IMR-90 (cell line): ENCODE measurements at regions not wholly inside any gene's neighbourhood (a gene's known extent, or its start where the extent isn't known, plus 50 kb on each side); places are given as distances from the start of the nearest gene placed in this dataset.

Source experiments
- ATAC-seq: fragments of 200-7000 bp; cut with Tn5 transposase; 2 replicates; pipeline ENCODE4 v1.9.1; 2020; ENCODE audit warnings: low read depth, mild to moderate bottlenecking, moderate library complexity
- BruUV-seq: library from RNA; stranded (reverse); fragments of 400-500 nt; replicated peaks from 2 replicates; lab custom pipeline; 2021; lab: Mats Ljungman, UMichigan
- CTCF ChIA-PET: fragments of 300-600 bp; formaldehyde crosslinking; extraction: SDS; loops from one replicate; lab custom pipeline; 2021; ENCODE audit warnings: antibody characterized with exemption; lab: Yijun Ruan, JAX
- POLR2A ChIA-PET: fragments of 300-600 bp; sonication (Branson Sonifier 250); formaldehyde crosslinking; loops from one replicate; lab custom pipeline; 2022; ENCODE audit warnings: antibody characterized with exemption; ENCODE audit not compliant: unreplicated experiment; lab: Charles Lee
- DNase-seq: peaks from one replicate; pipeline ENCODE4 v3.0.0; 2013
- H2AFZ ChIP-seq: replicated peaks from 2 replicates; pipeline ENCODE3; 2013; ENCODE audit warnings: low read length, mild to moderate bottlenecking; ENCODE audit not compliant: poor library complexity
- H2AK5ac ChIP-seq: 2 replicates; pipeline ENCODE4 v1.6.1; 2013; ENCODE audit warnings: low read depth, low read length, inconsistent platforms
- H2AK9ac ChIP-seq: replicated peaks from 2 replicates; pipeline ENCODE3; 2013; ENCODE audit warnings: mild to moderate bottlenecking, low read depth, low read length, moderate library complexity; ENCODE audit not compliant: poor library complexity
- H2BK120ac ChIP-seq: 2 replicates; pipeline ENCODE4 v1.6.1; 2013; ENCODE audit warnings: low read depth, low read length, inconsistent platforms
- H2BK15ac ChIP-seq: 3 replicates; pipeline ENCODE4 v1.6.1; 2013; ENCODE audit warnings: low read depth, low read length, inconsistent platforms
- H2BK20ac ChIP-seq: 2 replicates; pipeline ENCODE4 v1.6.1; 2013; ENCODE audit warnings: low read depth, mild to moderate bottlenecking, inconsistent platforms, low read length, moderate library complexity
- H2BK5ac ChIP-seq: 2 replicates; pipeline ENCODE4 v1.6.1; 2013; ENCODE audit warnings: mild to moderate bottlenecking, low read depth, low read length, inconsistent platforms; ENCODE audit not compliant: poor library complexity, severe bottlenecking
- H3K14ac ChIP-seq: replicated peaks from 2 replicates; pipeline ENCODE4 v1.6.1; 2013; ENCODE audit warnings: low read depth, low read length, inconsistent platforms
- H3K18ac ChIP-seq: 2 replicates; pipeline ENCODE4 v1.6.1; 2013; ENCODE audit warnings: low read depth, low read length, control low read depth
- H3K23ac ChIP-seq: 2 replicates; pipeline ENCODE4 v1.6.1; 2013; ENCODE audit warnings: low read depth, low read length, inconsistent platforms
- H3K27ac ChIP-seq: 2 replicates; pipeline ENCODE4 v1.5.1; 2013; ENCODE audit warnings: mild to moderate bottlenecking, control low read depth, low read length; ENCODE audit not compliant: insufficient read depth
- H3K27me3 ChIP-seq: 2 replicates; pipeline ENCODE4 v1.6.1; 2013; ENCODE audit warnings: low read length; ENCODE audit not compliant: control insufficient read depth, insufficient read depth
- H3K36me3 ChIP-seq: 2 replicates; pipeline ENCODE4 v1.6.1; 2013; ENCODE audit warnings: low read length, mixed read lengths; ENCODE audit not compliant: control insufficient read depth, insufficient read depth
- H3K4ac ChIP-seq: 2 replicates; pipeline ENCODE4 v1.6.1; 2013; ENCODE audit warnings: low read depth, low read length, inconsistent platforms
- H3K4me1 ChIP-seq: 2 replicates; pipeline ENCODE4 v1.6.1; 2013; ENCODE audit warnings: low read length, mixed read lengths; ENCODE audit not compliant: control insufficient read depth, insufficient read depth
- H3K4me2 ChIP-seq: 2 replicates; pipeline ENCODE4 v1.6.1; 2013; ENCODE audit warnings: low read depth, mild to moderate bottlenecking, control low read depth, low read length, moderate library complexity
- H3K4me3 ChIP-seq: 2 replicates; pipeline ENCODE4 v1.5.1; 2013; ENCODE audit warnings: low read depth, mild to moderate bottlenecking, control low read depth, low read length, moderate library complexity; ENCODE audit not compliant: insufficient read depth
- H3K56ac ChIP-seq: 2 replicates; pipeline ENCODE4 v1.6.1; 2013; ENCODE audit warnings: low read length, inconsistent platforms; ENCODE audit not compliant: insufficient read depth; ENCODE audit errors: extremely low read depth
- H3K79me1 ChIP-seq, 2 experiments: 2 replicates each; pipeline ENCODE4 v1.6.1; 2013; ENCODE audit warnings: low read length in 2 of 2, inconsistent platforms in 1 of 2, low read depth in 1 of 2
- H3K9ac ChIP-seq: 2 replicates; pipeline ENCODE4 v1.6.1; 2013; ENCODE audit warnings: low read depth, low read length, control low read depth
- H3K9me1 ChIP-seq: 2 replicates; pipeline ENCODE4 v1.6.1; 2013; ENCODE audit warnings: low read length, inconsistent platforms; ENCODE audit not compliant: insufficient read depth
- H3K9me3 ChIP-seq: 2 replicates; pipeline ENCODE4 v1.6.1; 2013; ENCODE audit warnings: low read length; ENCODE audit not compliant: control insufficient read depth, insufficient read depth
- H4K20me1 ChIP-seq: 2 replicates; pipeline ENCODE4 v1.6.1; 2013; ENCODE audit warnings: low read length, inconsistent platforms; ENCODE audit not compliant: insufficient read depth
- H4K5ac ChIP-seq: 2 replicates; pipeline ENCODE4 v1.6.1; 2013; ENCODE audit warnings: mild to moderate bottlenecking, low read depth, low read length, control low read depth
- H4K8ac ChIP-seq, 2 experiments: 2 replicates each; pipeline ENCODE4 v1.6.1; 2013; ENCODE audit warnings: low read depth in 2 of 2, low read length in 2 of 2, control low read depth in 1 of 2, inconsistent platforms in 1 of 2
- H4K91ac ChIP-seq: 2 replicates; pipeline ENCODE4 v1.6.1; 2013; ENCODE audit warnings: low read depth, low read length, inconsistent platforms; ENCODE audit not compliant: insufficient read depth
- CHD1 ChIP-seq: IDR thresholded peaks from 2 replicates; pipeline ENCODE4 v1.6.1; 2012; ENCODE audit warnings: low read depth, low read length, improper control_type of control experiment
- CTCF ChIP-seq: conservative IDR thresholded peaks from 2 replicates; pipeline ENCODE4 v1.5.1; 2012; ENCODE audit warnings: mild to moderate bottlenecking, low read depth, low read length, improper control_type of control experiment
- ELK1 ChIP-seq: fragments of 150-350 bp; IDR thresholded peaks from 2 replicates; pipeline ENCODE4 v1.6.1; 2016; ENCODE audit warnings: low read depth, mild to moderate bottlenecking, low read length, moderate library complexity, borderline replicate concordance
- FOS ChIP-seq: fragments of 150-350 bp; IDR thresholded peaks from 2 replicates; pipeline ENCODE4 v1.6.1; 2016; ENCODE audit warnings: low read depth, low read length
- MAFK ChIP-seq: IDR thresholded peaks from 2 replicates; pipeline ENCODE4 v1.6.1; 2012; ENCODE audit warnings: low read depth, low read length, improper control_type of control experiment
- MXI1 ChIP-seq: IDR thresholded peaks from 2 replicates; pipeline ENCODE4 v1.6.1; 2012; ENCODE audit warnings: low read depth, mild to moderate bottlenecking, low read length, moderate library complexity, borderline replicate concordance
- NFE2L2 ChIP-seq: fragments of 150-350 bp; IDR thresholded peaks from 2 replicates; pipeline ENCODE4 v1.6.1; 2016; ENCODE audit warnings: low read depth, mild to moderate bottlenecking, low read length
- POLR2A ChIP-seq: IDR thresholded peaks from 2 replicates; pipeline ENCODE4 v1.6.1; 2012; ENCODE audit warnings: mild to moderate bottlenecking, low read depth, low read length
- RAD21 ChIP-seq: IDR thresholded peaks from 2 replicates; pipeline ENCODE4 v1.6.1; 2012; ENCODE audit warnings: low read length, improper control_type of control experiment
- RCOR1 ChIP-seq: IDR thresholded peaks from 2 replicates; pipeline ENCODE4 v1.6.1; 2012; ENCODE audit warnings: mild to moderate bottlenecking, low read length, improper control_type of control experiment; ENCODE audit not compliant: insufficient replicate concordance
- RFX5 ChIP-seq: IDR thresholded peaks from 2 replicates; pipeline ENCODE4 v1.8.0; 2012; ENCODE audit warnings: low read depth, mild to moderate bottlenecking, low read length, moderate library complexity
- USF2 ChIP-seq: fragments of 150-350 bp; IDR thresholded peaks from 2 replicates; pipeline ENCODE4 v1.6.1; 2017; ENCODE audit warnings: mild to moderate bottlenecking, antibody characterized with exemption, low read length, low read depth
- WGBS, 2 experiments: methylation state at CpG; one replicate each; pipeline versions ENCODE4 v1.1.5 to v1.1.7; 2013; ENCODE audit warnings: missing lambda C conversion rate in 2 of 2; ENCODE audit not compliant: insufficient read length in 1 of 2; ENCODE audit errors: extremely low coverage in 2 of 2; 5-methylcytosine and 5-hydroxymethylcytosine counted together
- dilution Hi-C: fragments of 300-500 bp; cut with HindIII; formaldehyde crosslinking; loops from one replicate; pipeline ENCODE4 v1.14.3; 2018; ENCODE audit warnings: low sequenced_read_pairs; ENCODE audit not compliant: unreplicated experiment
- in situ Hi-C: fragments of 300-500 bp; cut with MboI; formaldehyde crosslinking; loops from 3 replicates; pipeline ENCODE4 v1.14.3; 2019; ENCODE audit warnings: low sequenced_read_pairs, inconsistent platforms, mixed read lengths
- intact Hi-C: fragments of 100-400 bp; cut with micrococcal nuclease; formaldehyde crosslinking; loops from 2 replicates; pipeline ENCODE4 v1.10.0; 2022

GRCh38 chr1:189627427-189627826 is 850.2 kb downstream of the BRINP3 start:
- Histone ChIP-seq H2AK9ac (no peak overlapping the region), H3K36me3 (no peaks in the 10 kb centered on the region), H4K5ac (no peak overlapping the region), H3K9ac (no peak overlapping the region), H3K9me1 (no peaks in the 10 kb centered on the region), H3K23ac (no peak overlapping the region), H2AK5ac (no peak overlapping the region), H3K9me3 (no peaks in the 10 kb centered on the region), H3K4me3 (no peak overlapping the region), H4K8ac (no peak overlapping the region), H2AFZ (no peak overlapping the region), H2BK5ac (no peak overlapping the region), H3K79me1 (no peaks in the 10 kb centered on the region), H3K4me2 (no peak overlapping the region), H3K56ac (no peak overlapping the region), H2BK120ac (no peak overlapping the region), H3K27me3 (no peaks in the 10 kb centered on the region), H4K20me1 (no peaks in the 10 kb centered on the region), H3K14ac (no peak overlapping the region), H2BK15ac (no peak overlapping the region), H2BK20ac (no peak overlapping the region), H3K4ac (no peak overlapping the region), H3K18ac (no peak overlapping the region), H3K27ac (no peak overlapping the region), H3K4me1 (no peaks in the 10 kb centered on the region), H4K91ac (no peak overlapping the region)
- intact Hi-C loops (loop anchor here (1.0 kb wide), 1 partner anchor 17 kb away; no protein-coding TSS in a partner anchor), in situ Hi-C loops (no loop called here), dilution Hi-C loops (no loop called here)
- ATAC-seq, result no peak
- ChIA-PET CTCF (no interaction called here), POLR2A (no interaction called here)
- TF ChIP-seq RFX5 (no peak), ELK1 (no peak), MXI1 (no peak), FOS (no peak), RAD21 (no peak), POLR2A (no peak), MAFK (no peak), NFE2L2 (no peak), RCOR1 (no peak), USF2 (no peak), CHD1 (no peak), CTCF (no peak)
- DNase-seq, result no peak
- WGBS, 2 experiments, result no CpG with 5 or more reads among the region's 2 CpGs
- BruUV-seq, result no TSS peak
